ENCODE measurements at regions not wholly inside any gene's neighbourhood (a gene's known extent, or its start where the extent isn't known, plus 50 kb on each side); places are given as distances from the start of the nearest gene placed in this dataset.

DNA sequence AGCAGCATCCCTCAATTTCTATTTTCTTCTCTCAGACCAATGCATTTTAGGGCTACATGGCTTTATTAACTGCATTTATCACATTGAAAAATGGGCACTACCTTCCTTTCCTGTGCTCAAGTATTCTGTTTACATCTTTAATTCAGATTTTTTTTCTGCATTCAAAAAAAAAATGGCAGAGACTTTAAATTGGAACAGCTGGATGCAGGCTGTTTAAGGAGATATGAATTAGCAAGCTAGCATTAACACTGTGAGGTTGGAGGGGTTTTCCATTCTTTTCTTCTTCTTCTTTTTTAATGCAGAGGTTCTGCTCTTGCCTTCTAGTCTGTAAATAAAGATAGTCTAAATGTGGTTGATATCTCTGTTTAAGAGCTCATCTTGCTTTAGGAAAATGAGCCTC, 242.9 kb upstream of the RBFOX1 start:
- no peak for TF ChIP-seq POLR2AphosphoS5 (IDR thresholded peaks at IDR 0.05; ENCODE audit: low read depth, low read length)
- no peak for TF ChIP-seq POLR2A (IDR thresholded peaks at IDR 0.05; ENCODE audit: low read depth, low read length)
- TF ChIP-seq TAF1 (IDR thresholded peaks at IDR 0.05; ENCODE audit: borderline replicate concordance, low read depth, low read length): no peak
- FAIRE-seq (no peak), DNase-seq (ENCODE audit: insufficient read length) (no peak)

DNA sequence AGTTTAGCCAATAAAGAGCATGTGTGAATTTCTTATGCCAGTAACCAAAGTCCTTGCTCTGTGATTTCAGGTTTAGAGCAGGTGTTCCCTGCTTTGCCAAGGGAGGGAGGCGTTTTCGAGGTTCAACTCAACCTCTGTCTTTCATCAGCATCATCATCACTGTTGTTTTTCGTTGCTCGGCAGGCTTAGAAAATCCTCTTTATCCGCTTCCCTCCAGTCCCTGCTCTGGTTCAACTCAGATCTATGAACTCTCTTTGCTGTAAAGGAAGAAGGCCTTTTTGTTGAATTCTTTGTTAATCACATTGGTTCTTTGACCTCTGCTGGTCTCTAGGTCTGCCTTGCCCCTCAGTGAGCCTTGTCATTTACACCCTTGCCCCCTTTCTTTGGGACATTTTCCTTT, 243.9 kb upstream of the RBFOX1 start:
- DNase-seq (ENCODE audit: insufficient read length) (no peak), FAIRE-seq (no peak)
- TF ChIP-seq POLR2AphosphoS5 (IDR thresholded peaks at IDR 0.05; ENCODE audit: low read depth, low read length) (no peak), POLR2A (IDR thresholded peaks at IDR 0.05; ENCODE audit: low read depth, low read length) (no peak), TAF1 (IDR thresholded peaks at IDR 0.05; ENCODE audit: borderline replicate concordance, low read depth, low read length) (no peak)

DNA sequence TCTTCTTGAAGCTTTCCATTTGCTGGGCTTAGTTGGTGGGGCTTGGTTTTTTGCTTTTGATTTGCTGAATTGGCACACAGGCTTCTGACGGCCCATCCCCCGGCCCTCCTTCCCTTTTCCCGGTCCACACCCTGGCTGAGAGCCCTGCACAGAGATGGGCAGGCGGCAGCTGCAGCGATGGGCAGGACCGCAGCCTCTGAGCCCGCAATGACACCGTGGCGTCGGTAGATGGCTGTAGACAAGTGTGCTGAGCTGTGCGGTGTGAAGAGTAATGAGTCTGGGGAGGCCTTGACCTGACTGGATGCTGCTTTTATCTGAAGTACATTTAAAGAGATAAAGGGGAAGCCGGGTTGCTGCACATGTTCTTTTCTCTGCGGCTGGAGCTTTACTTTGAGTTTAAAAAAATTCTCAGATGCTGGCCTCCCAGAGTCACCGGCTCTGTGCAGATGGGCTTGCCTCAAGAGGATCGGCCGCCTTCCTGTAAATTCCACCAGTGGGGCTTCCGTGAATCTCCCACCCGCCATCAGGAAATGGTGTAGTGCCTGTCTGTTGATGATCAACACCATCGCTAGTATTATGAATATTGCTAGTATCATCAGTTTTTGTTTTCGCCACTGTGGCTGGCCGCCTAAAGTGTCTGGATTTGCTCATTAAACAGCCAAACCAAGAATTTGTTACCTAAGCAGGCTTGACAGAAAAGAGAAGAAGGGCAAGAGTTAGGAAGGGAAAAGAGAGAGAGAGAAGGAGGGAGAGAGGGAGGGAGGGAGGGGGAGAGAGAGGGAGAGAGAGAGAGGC, 245.6 kb upstream of the RBFOX1 start:
- TF ChIP-seq POLR2AphosphoS5 (IDR thresholded peaks at IDR 0.05; ENCODE audit: low read depth, low read length) (no peak), POLR2A (IDR thresholded peaks at IDR 0.05; ENCODE audit: low read depth, low read length) (no peak), TAF1 (IDR thresholded peaks at IDR 0.05; ENCODE audit: borderline replicate concordance, low read depth, low read length) (no peak)
- DNase-seq (ENCODE audit: insufficient read length) (no peak), FAIRE-seq (no peak)

DNA sequence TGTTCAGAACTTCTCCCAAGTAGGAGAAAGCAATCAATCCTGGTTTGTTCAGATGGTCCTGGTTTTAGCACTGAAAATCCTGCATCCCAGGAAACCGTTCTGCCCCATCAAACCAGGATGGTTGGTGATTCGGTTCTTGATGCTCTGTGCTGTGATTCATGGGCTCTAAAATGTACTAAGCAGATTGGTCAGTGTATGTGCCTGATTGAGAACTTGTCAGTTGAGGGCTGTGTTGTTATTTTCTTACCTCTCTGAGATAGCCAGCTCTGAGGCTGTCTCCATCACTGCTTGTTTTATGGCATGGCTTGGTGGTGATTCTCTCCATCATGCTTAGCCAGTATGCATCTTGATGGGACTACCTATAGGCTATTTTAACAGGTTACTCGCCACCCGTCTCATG, 246.9 kb upstream of the RBFOX1 start:
- DNase-seq (ENCODE audit: insufficient read length): no peak
- TF ChIP-seq POLR2AphosphoS5 (IDR thresholded peaks at IDR 0.05; ENCODE audit: low read depth, low read length) (no peak), TAF1 (IDR thresholded peaks at IDR 0.05; ENCODE audit: borderline replicate concordance, low read depth, low read length) (no peak), POLR2A (IDR thresholded peaks at IDR 0.05; ENCODE audit: low read depth, low read length) (no peak)
- FAIRE-seq: no peak

DNA sequence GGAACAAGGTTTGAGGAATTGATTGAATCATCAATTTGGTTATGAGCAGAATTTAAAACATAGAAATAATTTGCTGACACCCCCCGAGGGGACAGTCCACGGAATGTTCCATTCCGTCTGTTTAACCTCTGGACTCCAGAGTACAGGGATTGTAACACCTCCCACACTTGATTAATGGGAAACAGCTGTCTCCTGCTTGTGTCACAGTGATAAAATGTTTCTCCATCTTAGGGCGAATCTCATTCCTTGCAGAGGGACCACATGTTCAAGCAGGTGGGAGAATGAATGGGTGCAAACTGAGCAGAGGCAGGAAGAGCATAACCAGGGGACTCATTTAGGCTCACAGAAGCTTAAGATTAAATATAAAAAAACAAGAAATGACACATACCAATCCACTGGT, 249.5 kb upstream of the RBFOX1 start:
- FAIRE-seq: no peak
- no peak for DNase-seq (ENCODE audit: insufficient read length)
- TF ChIP-seq TAF1 (IDR thresholded peaks at IDR 0.05; ENCODE audit: borderline replicate concordance, low read depth, low read length): no peak
- no peak for TF ChIP-seq POLR2AphosphoS5 (IDR thresholded peaks at IDR 0.05; ENCODE audit: low read depth, low read length)
- TF ChIP-seq POLR2A (IDR thresholded peaks at IDR 0.05; ENCODE audit: low read depth, low read length): no peak

DNA sequence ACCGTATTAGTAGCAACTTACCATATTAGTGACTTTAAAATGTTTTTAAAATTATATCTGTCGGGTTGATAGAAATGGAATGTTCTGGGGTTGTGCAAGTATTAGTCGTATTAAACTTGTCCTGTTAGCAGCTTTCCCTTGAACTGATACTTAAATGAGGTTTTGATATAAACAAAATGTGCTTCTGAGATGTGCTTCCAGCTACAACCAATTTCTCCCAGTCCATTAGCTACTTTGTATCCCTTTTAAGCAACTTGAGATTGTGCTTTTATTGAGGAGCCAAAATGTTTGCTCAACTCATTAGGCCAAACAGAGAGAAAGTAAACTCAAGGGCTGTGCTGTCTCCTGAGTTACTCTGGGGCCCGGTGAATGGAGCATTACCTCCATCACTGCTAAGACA, 255.0 kb upstream of the RBFOX1 start:
- DNase-seq (ENCODE audit: insufficient read length) (no peak), FAIRE-seq (no peak)
- TF ChIP-seq TAF1 (IDR thresholded peaks at IDR 0.05; ENCODE audit: borderline replicate concordance, low read depth, low read length) (no peak), POLR2A (IDR thresholded peaks at IDR 0.05; ENCODE audit: low read depth, low read length) (no peak), POLR2AphosphoS5 (IDR thresholded peaks at IDR 0.05; ENCODE audit: low read depth, low read length) (no peak)

DNA sequence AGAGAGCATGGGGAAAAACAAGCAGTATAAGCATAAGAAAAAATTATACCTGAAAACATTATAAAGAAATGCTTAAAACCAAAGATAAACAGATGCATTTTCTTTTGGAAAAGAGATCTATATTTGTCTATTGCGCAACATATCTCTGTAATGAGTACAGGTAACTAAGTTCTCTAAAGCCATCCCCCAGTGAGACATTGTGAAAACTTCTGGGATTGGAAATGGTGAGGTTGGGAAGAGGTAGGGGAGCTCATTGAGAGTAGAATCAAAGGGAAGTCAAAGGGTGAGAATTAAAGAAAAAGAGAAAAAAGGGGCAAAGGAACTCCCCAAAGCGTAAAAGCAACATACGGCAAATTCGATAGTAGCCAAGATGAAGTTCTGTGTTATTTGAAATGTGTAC, 257.9 kb upstream of the RBFOX1 start:
- no peak for DNase-seq (ENCODE audit: insufficient read length)
- FAIRE-seq: no peak
- no peak for TF ChIP-seq TAF1 (IDR thresholded peaks at IDR 0.05; ENCODE audit: borderline replicate concordance, low read depth, low read length)

DNA sequence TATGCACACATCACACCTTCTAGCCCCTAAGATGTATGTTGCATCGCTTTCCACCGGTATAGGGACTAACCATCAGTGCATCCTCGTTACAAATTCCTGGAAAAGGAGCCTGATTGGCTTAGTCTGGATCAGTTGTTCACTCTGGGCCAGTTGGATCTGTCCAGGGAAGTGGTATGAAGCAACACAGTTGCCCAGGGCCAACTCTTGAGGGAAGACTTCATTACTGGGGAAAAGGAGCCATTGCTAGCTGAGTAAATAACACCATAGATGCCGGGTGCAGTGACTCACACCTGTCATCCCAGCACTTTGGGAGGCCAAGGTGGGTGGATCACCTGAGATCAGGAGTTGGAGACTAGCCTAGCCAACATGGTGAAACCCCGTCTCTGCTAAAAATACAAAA, 275.2 kb upstream of the RBFOX1 start:
- TF ChIP-seq TAF1 (IDR thresholded peaks at IDR 0.05; ENCODE audit: borderline replicate concordance, low read depth, low read length) (no peak), POLR2A (IDR thresholded peaks at IDR 0.05; ENCODE audit: low read depth, low read length) (no peak), POLR2AphosphoS5 (IDR thresholded peaks at IDR 0.05; ENCODE audit: low read depth, low read length) (no peak)
- DNase-seq (ENCODE audit: insufficient read length) (no peak), FAIRE-seq (no peak)

DNA sequence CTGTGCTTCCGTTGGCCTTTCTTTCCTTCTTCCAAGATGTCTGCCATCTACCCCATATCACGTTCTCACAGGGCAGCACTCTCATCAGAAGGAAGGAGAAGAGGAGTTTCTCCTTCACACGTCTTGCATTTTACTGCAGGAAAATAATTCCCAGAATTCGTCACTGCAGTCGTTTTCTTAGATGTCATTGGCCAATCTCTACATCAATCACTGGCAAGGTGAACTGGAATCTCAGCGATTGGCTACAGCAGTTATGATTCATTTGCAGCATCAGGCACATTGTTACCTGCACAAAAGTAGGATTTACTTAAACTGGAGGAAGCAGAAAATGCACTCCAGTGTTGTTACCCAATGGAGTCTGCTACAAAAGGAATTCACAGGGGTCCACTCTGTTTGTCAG, 277.2 kb upstream of the RBFOX1 start:
- FAIRE-seq: no peak
- DNase-seq (ENCODE audit: insufficient read length): no peak
- TF ChIP-seq POLR2AphosphoS5 (IDR thresholded peaks at IDR 0.05; ENCODE audit: low read depth, low read length) (no peak), POLR2A (IDR thresholded peaks at IDR 0.05; ENCODE audit: low read depth, low read length) (no peak), TAF1 (IDR thresholded peaks at IDR 0.05; ENCODE audit: borderline replicate concordance, low read depth, low read length) (no peak)

DNA sequence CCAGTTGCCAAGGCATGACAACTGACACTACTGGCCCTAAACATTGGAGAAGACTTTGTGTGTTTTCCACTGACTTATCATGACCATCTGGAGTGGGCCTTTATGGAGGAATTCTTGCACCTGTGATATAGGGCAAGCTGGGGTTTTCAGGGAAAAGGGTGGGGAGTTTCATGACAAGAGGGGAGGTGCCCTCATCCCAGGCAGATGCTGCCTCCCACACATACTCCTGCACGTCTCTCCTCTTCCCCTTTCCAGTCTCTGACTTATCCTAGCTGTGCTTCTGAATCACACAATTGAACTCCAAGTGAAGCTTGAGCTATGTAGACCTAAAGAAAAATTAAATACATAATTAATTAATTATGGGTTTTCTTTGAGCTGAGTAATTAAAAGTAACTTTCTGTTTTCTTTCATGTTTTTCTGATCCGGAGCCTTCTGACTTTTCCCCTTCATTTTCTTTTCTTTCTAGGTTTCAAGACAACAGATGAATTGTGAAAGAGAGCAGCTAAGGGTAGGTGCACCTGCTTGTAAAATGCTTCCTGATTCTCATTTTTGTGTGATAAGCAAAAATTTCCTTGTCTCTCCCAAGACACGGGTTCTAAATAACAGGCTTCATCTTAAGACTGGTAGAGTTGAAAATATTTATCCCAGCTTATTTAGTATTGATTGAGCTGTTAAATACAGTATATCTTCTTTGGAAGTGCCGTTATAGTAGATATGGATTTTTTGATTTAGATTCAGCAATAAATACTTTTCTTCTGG, 280.9 kb upstream of the RBFOX1 start:
- no peak for DNase-seq (ENCODE audit: insufficient read length)
- TF ChIP-seq POLR2AphosphoS5 (IDR thresholded peaks at IDR 0.05; ENCODE audit: low read depth, low read length) (no peak), POLR2A (IDR thresholded peaks at IDR 0.05; ENCODE audit: low read depth, low read length) (no peak), TAF1 (IDR thresholded peaks at IDR 0.05; ENCODE audit: borderline replicate concordance, low read depth, low read length) (no peak)
- no peak for FAIRE-seq

DNA sequence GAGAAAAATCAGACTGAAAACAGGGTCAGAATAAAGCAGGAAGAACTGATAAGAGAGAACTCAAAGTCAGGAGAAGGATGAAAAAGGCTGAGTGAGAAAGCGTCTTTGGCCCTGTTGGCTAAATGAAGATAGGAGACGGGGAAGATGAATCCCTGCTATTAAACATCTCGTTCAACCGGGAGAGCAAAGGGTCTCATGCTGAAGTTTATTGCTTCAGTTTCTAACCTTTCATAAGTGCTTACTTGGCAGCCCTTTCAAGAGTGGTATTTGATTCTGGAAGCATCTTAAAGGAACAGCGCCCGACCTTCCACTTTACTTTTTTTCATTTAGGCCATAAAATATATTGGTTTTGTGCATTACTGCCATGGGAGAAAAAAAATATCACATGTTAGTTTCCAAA, 288.3 kb upstream of the RBFOX1 start:
- DNase-seq (ENCODE audit: insufficient read length) (no peak), FAIRE-seq (no peak)
- TF ChIP-seq TAF1 (IDR thresholded peaks at IDR 0.05; ENCODE audit: borderline replicate concordance, low read depth, low read length) (no peak), POLR2AphosphoS5 (IDR thresholded peaks at IDR 0.05; ENCODE audit: low read depth, low read length) (no peak), POLR2A (IDR thresholded peaks at IDR 0.05; ENCODE audit: low read depth, low read length) (no peak)

DNA sequence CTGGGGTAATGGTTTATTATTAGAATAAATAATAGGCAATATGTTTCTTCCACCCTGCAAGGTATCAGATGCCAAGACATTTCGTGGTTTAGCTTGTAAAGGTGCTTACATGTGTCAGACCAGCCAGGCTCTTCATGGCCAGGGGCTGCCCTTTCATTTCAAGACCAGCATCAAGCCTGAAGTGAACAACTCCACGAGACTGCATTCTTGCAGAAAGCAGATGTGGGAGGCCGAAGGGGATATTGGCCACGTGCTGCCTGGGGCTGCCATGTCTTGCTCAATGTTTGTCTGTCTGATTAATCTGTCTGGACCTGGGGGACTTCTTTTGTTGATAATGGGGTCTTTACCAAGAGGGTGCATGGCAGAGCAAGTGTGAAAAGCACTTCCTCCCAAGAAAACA, 294.2 kb upstream of the RBFOX1 start:
- FAIRE-seq (no peak), DNase-seq (ENCODE audit: insufficient read length) (no peak)
- TF ChIP-seq TAF1 (IDR thresholded peaks at IDR 0.05; ENCODE audit: borderline replicate concordance, low read depth, low read length): no peak
- no peak for TF ChIP-seq POLR2AphosphoS5 (IDR thresholded peaks at IDR 0.05; ENCODE audit: low read depth, low read length)
- no peak for TF ChIP-seq POLR2A (IDR thresholded peaks at IDR 0.05; ENCODE audit: low read depth, low read length)

Measured in GM12892 (cell line).